IPS-NIHi7 (cell line): ENCODE measurements at regions not wholly inside any gene's neighbourhood (a gene's known extent, or its start where the extent isn't known, plus 50 kb on each side); places are given as distances from the start of the nearest gene placed in this dataset.

Experiments
- DNase-seq: peaks from one replicate; pipeline ENCODE4 v3.0.0; 2012; ENCODE audit warnings: mixed read lengths; ENCODE audit errors: extremely low spot score

DNA sequence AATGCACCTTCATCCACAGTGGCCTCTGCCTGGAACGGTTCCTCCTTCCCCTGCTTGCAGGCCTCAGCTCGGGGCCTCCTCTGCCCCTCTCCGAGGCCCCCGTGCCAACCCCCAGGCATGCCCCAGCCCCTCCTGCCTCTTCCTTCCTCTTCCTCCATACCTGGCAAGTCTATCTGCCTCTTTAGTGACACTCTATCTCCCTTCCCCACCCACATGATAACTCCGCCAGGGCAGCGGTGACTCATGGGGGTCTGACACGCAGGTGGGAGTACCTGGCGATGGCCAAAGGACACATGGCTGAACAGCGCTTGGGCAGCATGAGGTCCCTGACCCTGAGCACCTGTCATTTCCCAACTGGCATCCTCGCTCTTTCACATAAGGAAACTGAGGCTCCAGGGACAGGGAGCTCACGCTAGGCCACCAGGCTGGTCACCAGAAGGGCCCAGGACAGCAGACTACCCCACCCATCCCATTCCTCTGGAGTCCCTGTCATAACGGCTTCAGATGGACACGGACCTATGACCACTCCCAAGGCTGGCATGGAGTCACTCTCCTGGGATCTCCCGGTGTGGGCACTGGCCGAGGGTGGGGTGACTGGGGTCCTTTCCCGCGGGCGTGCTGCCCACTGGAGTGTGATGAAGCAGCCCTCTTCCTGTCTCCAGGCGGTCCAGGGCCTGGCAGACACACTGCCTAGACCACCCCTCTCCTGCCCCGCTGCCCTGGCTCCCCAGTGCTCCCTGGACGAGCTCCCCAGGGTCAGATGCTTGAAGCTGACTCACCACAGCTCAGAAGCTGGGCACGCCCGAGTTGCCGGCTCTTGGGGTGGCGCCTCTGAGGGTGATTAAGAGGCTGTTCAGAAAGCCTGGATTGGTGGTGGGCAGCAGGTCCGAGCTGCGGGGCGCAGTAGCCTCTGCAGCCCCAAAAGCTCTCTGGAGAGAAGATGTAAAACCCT is 100.6 kb downstream of the ENGASE start:
- no peak for DNase-seq

DNA sequence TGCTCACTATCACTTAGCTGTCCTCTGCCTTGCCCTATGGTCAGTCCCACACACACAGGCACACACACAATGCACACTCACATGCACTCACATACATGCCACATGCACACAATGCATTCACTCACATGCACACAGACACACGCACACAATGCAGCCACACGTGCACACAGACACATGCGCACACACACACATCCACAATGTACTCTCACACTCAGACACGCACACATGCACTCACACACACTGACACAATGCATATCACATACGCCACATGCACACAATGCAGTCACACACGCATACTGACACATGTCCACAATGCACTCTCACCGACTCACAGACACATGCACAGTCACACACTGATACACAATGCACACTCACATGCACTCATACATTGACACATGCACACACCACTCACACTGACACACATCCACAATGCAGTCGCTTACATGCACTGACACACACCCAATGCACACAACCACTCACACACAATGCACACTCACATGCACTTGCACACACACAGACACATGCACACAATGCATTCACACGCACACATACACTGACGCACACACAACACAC is 99.7 kb downstream of the ENGASE start:
- DNase-seq: no peak

DNA sequence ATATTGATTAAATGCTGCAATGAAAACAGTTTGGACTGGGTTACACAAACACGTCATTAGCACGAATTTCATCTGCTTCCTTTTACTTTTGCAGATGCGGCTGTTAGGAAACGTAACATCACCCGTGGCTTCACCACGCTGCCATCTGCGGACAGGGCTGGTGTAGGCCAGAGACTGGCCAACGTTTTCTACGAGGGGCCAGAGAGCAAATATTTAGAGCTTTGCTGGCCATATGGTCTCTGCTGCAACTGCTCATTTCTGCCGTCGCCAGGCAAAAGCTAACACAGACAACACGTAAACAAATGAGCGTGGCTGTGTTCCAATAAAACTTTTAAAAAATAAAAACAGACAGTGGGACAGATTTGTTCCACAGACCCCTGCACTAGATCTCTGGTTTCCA is 96.6 kb downstream of the ENGASE start:
- DNase-seq: no peak

DNA sequence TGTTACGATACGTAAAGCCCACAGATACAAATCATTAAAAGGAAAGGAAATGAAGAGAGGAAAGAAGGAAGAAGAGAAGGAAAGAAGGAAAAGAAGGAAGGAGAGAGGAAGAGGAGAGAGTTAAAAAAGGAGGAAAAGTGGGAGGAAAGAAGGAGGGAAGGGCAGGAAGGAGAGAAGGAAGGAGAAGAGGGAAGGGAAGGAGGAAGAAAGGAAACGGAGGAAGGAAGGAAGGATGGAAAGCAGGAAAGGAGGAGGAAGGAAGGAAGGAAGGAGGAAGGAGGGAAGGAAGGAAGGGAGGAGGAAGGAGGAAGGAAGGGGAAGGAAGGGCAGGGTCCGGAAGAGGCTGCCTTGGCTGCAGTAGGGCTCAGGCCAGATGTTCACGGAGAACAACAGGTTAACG is 95.2 kb downstream of the ENGASE start:
- no peak for DNase-seq

DNA sequence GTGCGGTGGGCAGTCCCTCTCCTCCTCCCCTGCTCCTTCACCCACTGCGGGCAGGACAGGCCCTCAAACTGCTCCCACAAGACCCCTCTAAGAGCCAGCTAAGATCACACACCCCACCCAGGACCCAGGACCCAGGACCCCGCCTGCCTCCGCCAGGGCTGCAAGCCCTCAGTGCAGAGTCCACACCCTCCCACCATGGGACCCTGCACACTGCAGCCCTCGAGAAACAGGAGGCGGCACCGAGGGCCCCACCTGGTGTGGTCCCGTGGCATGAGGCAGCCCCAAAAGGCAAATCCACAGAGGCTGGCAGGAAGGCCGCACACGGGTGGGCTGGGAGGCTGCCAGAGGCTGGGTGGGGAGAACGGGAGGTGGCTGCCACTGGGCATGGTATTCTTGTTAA is 94.7 kb downstream of the ENGASE start:
- DNase-seq: no peak

DNA sequence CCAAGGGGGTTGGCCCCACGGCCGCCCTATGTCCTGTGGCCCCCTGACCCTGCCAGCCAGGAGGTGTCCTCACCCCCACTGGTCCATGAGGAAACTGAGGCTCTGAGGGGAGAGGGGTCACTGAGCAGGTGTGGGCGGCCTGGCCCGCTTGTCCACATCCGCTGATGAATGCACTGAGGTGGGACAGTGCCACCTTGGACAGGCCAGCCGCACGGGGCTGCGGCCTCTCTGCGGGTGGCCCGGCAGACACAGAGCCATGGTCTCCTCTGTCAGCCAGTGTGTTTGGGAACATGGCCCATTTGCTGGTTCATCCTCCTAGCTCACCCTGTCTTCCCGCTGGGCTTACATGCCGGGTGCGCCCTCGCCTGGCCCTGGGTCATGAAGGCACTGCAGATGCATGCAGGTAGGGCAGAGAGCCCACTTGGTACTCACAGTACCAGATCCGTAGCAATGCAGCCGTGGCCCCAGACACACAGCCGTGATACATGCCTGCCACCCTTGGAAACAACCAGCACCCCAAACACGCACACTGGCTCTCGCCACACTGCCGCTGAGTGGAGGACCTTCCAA is 93.9 kb downstream of the ENGASE start:
- DNase-seq: no peak

DNA sequence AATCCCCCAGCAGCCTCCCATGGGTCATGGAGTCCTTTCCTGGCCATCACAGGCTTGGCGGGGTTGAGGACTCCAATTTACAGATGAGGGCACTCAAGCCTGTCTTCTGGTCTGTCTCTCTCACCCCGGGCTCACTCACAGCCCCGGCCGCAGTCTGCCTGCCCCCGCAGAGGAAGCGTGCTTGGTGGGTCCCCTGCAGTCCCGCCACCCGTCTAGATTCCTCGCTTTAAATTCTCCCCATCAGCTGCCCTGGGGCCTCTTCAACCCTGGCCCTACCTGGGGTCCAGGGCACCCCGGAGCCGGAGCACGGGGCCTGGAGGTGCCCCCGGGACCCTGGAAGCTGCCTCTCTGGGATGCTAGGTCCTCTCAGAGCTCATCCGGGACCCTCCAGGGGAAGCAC is 92.9 kb downstream of the ENGASE start:
- DNase-seq: no peak

DNA sequence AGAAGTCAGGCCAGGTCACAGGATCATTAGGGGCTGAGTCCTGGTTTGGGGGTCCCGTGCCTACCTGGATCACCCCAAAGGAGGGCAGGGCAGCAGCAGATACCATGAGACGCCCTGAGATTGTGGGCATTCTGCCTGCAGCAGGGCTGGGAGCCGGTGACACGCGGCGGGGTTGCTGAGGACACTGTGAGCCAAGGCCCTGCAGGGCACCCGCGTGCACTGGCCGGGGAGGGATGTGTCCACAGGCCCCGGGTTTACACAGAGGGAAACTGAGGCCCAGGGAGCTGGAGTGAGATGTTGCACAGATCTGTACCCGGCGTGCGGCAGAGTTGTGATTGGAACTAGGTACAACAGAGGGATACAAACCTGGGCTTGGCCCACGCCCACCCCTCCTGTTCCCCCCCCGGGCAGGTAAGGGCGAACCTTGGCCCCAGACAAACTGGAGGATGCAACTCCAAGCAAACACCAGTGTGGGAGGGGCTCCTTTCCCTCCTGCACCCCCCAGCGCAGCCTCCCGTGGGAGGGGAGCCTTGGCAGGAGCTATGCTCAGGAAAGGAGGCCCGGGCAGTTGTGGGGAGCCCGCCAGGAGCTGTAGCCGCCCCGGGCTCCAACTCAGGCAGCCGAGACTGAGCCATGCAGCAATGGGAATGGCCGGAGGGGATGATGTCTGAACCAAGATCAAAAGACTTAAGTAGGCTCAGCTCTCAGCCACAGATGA is 91.3 kb downstream of the ENGASE start:
- DNase-seq: no peak

DNA sequence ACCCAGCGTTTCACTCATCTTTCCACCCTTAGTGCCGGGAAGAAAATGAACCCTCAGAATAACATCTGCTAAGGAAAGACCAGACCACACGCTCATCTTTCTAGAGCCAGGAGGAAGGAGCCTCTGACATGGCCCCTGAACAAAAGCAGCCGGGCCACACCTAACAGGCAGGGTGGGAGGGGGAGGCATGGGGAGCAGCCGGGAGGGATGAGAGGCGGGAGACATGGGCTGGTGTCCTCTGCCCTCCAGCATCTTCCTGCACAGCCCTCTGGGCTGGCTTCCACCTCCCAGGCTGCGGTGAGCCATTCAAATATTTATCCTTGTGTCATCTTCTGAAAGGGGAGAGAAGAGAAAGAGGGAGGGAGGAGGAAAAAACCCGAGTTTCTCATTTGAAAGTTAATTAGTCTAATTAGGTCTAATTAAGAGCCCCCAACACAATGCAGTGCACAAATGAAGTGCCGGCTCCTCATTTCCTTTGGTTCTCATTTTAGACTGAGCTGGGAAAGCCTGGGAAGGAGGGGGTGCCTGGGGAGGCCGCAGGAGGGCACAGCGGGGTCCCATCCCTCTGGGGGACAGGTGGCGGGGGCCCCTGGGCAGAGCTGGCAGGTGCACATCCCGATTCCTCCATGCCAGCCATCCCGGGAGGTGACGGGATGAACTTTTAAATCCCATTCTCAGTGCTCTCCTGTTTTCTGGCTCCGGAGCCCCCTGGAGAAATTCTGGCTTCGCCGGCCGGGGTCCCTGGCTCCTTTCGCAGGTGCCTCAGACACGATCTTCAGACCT is 90.5 kb downstream of the ENGASE start:
- no peak for DNase-seq

DNA sequence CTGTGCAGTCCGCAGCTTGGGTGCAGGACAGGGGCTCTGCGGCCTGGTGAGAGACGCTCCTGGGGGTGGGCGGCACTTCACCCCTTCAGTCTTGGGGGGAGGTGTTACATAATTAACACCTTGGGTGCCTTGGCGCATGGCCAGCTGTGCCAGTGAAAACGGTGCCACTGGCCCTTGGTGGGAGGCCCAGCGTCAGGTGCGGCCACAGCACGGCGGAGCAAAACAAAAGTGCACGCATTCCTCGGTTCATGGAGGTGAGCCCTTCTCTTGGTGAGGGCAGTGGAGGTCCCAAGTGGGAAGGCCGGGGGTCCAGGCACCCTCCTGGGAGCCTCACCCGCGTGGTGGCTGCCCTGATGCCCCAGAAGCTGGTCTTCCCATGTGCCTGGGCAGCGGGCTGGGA is 89.8 kb downstream of the ENGASE start:
- DNase-seq: no peak

DNA sequence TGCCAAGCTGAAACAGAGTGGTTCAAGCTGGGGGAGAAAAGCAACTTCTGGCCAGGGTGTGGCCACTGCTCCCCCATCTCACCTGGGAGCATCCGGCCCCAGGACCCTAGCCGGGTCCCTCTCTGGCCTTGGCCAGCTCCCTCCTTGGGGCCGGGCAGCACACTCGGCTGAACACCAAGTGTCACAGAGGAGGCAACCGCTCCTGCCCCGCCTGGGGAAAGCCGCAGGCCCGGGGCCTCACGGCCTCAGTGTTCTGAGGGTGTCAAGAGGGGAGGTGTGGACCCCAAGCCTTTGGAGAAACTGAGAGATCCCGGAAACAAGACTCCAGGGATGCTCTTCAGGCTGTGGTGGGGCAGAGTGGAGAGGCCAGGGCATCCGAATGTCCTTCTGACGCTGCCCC is 88.4 kb downstream of the ENGASE start:
- no peak for DNase-seq

DNA sequence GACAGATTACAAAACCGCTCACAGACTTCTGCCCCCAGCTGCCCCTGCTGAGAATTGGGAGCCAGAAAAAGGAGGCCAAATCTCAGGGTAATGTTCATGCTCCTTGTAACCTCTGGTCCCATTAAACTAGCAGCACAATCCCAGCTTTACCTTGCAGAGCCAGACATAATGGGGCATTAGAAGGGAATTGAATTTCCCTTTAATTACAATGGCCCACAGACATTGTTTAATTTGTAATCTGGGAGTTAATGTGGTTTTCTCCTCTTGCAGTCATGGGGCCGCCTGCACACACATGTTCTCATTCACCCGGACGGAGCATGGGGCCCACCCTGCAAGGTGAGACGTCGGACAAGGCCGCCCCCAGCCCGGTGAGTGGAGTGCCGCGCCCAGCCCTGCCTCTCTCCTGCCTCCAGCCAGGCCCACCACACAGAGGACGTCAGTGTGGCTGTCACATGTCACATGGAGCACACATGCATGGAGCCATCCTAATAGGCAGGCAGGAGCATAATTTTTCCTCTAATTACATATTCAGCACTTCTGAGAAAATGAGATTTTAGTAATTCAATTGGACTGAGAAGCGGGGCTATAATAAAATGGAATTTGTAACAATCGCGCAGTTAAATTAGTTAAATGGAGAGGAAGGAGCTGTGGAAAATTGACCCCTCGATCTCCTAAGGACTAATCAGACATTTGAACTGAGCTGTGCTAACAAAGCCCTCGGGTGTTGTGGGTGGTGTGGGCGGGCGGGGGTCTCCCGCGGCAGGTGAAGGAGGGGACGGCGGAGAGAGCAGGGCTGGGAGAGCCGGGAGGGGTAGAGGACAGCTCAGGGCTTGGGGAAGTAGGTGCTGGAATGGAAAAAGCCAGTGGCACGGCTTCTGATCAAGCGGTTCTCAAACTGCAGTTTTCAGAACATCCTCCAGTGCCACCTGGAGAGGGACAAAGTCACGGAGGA is 87.7 kb downstream of the ENGASE start:
- DNase-seq: no peak

DNA sequence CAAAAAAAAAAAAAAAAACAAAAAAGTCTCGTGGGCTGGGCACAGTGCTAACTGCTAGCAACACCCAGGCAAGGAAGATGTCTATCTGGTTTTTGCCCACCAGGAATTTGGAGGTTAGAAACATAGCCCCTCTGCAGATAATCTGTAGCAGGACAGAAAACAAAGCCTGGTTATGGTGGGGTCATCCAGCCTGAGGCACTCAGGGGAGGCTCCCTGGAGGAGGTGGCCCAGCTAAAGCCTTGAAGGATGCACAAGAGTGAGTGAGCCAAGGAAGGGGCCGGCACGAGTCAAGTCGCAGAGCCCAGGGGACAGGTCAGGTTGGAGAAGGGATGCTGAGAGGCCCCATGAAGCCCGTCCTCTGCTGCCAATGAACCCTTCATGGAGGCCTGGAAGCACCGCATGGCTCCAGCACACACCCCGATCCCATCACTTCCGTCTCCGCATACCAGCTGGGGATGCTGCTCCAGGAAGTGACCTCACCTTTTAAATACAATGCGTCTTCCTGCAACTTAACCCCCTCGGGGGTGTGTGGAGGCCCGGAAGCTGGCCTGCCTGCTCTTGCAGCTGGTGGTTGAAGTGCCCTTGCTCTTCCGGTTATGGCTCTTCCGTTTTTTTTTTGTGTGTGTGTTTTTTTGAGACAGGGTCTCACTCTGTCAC is 86.5 kb downstream of the ENGASE start:
- DNase-seq: no peak

DNA sequence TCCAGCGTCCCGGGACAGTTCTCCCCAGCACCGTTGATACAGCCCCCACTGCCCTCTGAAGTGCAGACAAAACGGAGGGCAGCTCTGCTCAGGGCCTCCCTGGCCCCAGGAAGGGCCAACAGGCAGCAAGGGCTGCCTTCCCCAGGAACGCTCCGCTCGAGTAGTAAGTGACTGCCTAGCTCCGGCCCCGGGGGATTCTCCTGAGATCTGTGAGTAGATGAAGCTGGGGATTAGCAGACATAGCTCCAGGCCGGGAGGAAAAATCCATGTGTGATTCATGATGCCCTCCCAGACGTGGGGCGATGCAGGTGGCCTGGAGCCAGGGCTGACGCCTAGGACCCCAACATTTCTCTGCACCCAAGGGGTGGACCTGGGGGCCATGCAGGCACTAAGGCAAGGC is 85.3 kb downstream of the ENGASE start:
- no peak for DNase-seq

DNA sequence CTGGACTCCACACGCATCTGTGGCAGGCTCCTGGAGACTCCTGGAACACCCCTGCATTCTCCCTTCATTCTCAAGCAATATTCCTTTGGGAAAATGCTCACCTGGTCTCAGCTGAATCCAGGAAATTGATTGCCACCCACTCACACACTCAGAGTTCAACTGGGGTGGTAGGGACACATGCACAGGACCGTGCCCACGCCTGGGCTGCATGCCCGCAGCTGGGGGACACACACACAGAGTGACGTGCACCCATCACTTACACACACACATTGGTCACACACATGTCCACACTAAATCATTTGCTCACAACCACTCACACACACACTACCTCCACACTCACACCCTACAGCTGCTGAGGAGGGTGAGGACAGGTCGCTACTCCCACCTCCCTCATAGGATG is 84.8 kb downstream of the ENGASE start:
- DNase-seq: no peak

DNA sequence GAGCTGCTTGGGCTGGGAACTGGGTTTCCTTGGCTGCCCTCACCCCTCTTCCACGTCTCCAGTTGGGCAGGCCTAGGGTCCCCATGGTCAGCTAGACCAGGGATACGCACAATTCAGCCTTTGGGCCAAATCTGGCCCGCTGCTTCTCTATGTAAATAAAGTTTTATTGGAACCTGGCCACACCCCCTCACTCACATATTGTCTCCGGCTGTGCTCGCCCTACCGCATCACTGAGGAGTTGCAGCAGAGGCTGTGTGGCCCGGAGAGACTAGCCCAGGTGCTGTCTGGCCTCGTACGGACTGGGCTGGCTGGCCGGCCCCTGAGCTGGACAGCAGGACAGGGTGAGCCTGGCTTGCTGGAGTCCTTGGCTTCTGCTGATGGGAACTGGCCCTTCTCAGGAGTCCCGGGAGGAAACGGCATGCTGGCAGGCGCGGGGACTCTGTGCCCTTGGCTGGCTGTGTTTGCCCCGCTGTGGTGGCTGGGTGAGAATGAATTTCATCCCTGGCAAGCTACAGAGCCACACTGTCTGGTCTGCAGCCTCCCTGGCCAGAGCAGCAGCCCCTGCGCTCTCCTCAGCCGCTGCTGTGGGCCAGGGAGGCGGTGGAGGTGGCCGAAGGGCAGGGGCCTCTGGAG is 82.0 kb downstream of the ENGASE start:
- DNase-seq: no peak

DNA sequence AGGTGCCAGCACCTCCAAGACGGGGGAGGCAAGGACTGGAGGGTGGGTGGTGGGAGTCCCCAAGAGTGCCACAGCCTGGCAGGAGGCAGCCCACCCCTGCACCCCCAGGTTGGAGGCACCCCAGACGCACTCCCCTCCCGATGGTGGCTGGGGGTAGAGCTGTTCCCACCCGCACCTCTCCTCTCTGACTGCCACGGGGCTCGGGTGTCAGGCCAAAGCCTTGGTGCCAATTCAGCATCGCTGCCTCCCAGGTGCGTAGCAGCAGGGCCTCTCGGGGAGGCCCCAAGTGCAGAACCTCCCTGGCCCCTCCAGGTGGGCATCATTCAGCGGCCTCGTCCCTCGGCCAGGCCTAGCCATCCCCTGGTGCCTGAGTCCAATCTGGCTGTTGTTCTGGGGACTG is 81.1 kb downstream of the ENGASE start:
- DNase-seq: no peak

DNA sequence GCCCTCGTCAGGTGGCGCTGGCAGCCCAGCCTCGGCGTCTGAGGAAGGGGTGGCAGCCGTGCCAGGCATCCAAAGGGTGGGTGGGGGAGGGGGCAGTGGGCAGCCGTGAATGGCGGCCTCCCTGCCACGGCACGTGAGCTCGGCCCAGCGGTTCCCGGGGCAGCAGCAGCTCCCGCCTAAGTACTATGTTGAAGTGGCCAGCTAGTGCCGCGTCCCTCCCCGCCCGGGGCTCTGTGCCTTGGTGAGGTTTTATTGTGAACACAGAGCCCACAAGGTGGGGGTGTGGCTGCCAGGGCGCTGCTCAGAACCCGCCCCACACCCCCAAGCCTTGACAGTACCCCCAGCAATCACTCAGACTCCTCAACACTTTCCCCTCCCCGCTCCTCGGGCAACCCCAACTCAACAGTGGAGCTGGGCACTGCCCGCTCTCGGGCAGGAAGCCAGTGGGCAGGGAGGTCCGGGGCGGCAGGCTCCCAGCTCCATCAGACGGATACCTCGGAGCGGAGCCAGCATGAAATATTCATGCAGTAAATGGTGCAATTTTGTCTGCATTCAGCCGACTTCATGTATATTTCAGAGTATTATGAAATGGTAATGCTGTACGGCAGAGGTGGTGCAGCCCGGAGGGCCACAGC is 80.4 kb downstream of the ENGASE start:
- no peak for DNase-seq

DNA sequence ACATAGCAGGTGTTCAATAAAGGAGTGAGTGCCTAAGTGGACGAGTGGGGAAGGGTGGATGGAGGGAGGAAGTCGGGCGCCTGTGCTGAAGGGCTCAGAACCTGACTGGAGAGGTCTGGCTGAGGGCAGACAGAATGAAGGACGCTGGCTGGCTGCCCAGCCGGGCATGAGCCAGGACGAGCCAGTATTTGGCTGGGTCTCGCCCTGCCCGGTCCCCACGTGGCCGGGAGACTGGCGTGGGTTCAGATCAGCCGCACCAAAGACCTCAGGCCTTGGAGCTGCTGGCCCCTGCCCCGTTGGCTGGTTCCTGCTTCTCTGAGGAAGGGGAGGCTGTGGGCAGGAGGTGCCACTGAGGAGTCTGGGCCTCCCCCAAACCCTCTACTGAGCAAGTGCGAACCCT is 79.8 kb downstream of the ENGASE start:
- DNase-seq: no peak
